Caki2 (cell line): ENCODE measurements at regions not wholly inside any gene's neighbourhood (a gene's known extent, or its start where the extent isn't known, plus 50 kb on each side); places are given as distances from the start of the nearest gene placed in this dataset.
"Not testable (repeated sequence)": the region's sequence is repeated elsewhere in the genome, so short reads cannot be mapped to it uniquely, and the experiment has no call there.

ENCODE experiments used
- DNase-seq: peaks from one replicate; pipeline ENCODE4 v3.0.0-alpha.2; 2015; ENCODE audit warnings: low read depth
- in situ Hi-C: cut with HindIII; loops from 2 replicates; pipeline ENCODE4 v1.10.0; 2016; ENCODE audit warnings: low sequenced_read_pairs, low pct_unique_long_range_greater_than_20kb, mixed read lengths

DNA sequence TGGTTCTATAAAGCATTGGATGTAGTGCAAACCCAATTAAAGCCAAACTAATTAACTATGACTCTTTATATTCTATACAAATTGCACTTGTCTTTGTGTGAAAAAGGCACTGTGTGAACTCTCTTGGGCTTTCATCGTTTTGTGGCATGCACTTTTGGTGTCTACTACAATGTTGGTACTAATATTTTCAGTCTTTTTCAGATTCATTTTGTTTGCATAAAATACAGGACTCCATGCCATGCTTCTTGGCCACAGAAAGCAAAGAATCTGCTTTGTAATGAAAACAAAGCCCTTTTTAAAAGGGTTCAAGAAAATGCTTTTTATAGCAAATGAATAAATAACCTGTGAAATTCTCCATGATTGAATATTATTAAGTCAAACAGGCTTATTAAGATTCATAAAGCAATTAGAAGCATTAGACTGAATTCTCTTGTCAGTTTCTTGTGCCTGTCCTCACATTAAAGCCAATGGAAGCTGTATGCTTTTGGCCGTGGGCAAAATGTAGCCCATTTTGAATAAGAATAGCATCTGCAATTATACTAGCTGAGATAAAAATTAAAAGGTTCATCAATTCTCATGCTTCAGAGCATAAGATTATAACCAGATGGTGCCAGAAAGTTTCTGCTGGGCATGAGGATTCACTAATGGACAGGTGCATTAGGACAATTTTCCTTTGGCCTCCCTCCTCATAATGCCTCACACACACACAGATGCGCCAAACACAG lies 1665.2 kb downstream of the SUCLG1 start:
- in situ Hi-C loops = no loop called here
- DNase-seq = no peak

DNA sequence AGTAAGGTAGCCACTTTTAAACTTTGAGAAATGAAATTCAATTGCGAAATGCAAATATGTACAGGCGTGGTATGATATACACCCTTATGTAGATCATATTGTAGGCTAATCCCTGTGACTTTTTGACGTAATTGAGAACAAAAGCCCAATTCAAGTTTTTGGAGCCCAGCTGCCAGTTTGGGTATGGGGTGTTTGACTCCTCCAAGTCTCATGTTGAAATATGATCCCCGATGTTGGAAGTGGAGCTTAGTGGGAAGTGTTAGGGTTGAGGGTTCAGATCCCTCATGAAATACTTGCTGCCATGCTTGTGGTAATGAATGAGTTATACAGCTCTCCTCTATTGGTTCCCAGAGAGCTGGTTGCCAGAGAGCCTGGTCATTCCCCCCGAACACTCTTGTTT lies 1666.8 kb downstream of the SUCLG1 start:
- in situ Hi-C loops = no loop called here
- DNase-seq = no peak

GRCh38 chr2:82790206-82791021 lies 1668.7 kb downstream of the SUCLG1 start:
- peak; percentile 84 for DNase-seq
- in situ Hi-C loops = no loop called here

GRCh38 chr2:82789851-82790205 lies 1669.3 kb downstream of the SUCLG1 start:
- in situ Hi-C loops = no loop called here
- no peak for DNase-seq

- in situ Hi-C loops = no loop called here
- DNase-seq = no peak
Measured at GRCh38 chr2:82781176-82781915, 1677.7 kb downstream of the SUCLG1 start.

DNA sequence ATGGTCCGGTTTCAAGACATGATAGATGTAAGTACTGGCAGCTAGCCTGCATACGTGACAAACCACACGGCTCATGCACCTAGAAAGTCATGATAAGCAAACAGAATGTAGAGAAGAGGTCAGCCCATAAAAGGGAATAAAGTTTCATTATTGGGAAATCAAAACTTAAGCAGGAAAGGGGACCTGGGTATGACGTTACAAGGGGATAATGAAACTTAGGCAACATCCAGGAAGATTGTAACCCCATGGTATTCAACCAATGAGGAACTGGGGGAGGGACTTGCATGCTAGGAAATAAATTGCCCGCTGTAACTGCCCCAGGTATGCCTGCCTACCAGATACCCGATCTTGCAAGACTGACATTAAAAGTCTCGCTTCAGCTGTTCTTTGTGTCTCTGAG lies 1679.0 kb downstream of the SUCLG1 start:
- no peak for DNase-seq
- in situ Hi-C loops = no loop called here

DNA sequence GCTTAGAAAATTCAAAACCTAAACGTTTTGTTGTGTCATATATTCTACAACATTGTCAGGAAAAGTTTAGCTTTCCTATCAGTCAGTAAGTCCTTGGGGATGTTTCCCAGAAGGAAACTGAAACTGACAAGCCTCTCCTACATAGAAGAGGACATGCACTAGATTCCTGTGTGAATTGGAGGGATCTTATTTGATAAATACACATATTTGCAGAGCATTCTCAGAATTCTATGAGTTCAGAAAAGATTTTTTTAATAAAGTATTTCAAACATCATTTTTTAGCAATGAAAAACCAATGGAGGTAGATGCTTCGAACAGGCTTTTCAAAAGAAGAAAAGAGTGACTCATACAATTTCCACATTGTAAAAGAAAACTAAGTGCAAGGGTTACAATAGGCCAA lies 1706.7 kb downstream of the SUCLG1 start:
- in situ Hi-C loops = no loop called here
- DNase-seq = no peak

DNA sequence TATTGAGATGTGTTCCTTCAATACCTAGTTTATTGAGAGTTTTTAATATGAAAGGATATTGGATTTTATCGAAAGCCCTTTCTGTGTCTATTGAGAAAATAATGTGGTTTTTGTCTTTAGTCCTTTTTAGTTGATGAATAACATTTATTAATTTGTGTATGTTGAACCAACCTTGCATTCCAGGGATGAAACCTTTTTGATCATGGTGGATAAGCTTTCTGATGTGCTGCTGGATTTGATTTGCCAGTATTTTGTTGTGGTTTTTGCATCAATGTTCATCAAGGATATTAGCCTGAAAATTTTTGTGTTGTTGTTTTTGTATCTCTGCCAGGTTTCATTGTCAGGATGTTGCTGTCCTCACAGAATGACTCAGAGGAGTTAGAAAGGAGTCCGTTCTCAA lies 1710.4 kb downstream of the SUCLG1 start:
- no peak for DNase-seq
- in situ Hi-C loops = no loop called here

- in situ Hi-C loops = no loop called here
- DNase-seq = no peak
Measured at GRCh38 chr2:82740527-82740926, 1718.6 kb downstream of the SUCLG1 start.

DNA sequence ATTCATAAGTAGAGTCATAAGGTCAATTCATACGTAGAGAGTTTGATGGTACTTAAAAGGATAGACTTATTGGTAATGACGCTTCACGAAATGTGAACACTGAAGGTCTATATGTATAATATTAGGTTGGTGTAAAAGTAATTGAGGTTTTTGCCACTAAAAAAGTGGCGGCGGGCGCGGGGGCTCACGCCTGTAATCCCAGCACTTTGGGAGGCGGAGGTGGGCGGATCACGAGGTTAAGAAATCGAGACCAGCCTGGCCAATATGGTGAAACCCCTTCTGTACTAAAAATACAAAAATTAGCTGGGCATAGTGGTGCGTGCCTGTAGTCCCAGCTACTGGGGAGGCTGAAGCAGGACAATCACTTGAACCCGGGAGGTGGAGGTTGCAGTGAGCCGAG lies 1721.1 kb downstream of the SUCLG1 start:
- in situ Hi-C loops = not testable (repeated sequence)

DNA sequence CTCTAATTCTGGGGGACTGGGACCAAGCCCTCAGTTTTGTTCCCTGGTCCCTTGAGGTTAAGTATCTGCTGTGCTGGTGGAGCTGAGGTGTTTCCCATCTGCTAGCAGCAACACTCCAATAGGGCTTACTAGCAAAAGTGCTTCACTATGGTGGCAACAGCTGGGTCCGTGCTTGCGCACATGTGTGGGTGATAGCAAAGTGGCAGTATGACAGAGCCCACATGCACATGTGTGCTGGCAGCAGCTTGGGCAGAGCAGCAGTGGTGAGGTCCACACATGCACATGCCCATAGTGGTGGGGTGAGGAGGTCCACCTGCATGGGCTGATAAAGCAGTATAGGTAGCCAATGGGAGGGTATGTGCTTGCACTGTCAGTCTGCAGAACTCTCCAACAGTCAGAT lies 1723.7 kb downstream of the SUCLG1 start:
- in situ Hi-C loops = no loop called here
- DNase-seq = no peak

More for the DNA sequence above, 1721.1 kb downstream of the SUCLG1 start:
- not testable (repeated sequence) for DNase-seq

- in situ Hi-C loops = no loop called here
- no peak for DNase-seq
Measured at GRCh38 chr2:82731824-82732223, 1727.3 kb downstream of the SUCLG1 start.

GRCh38 chr2:82730811-82731210 lies 1728.3 kb downstream of the SUCLG1 start:
- DNase-seq = no peak
- in situ Hi-C loops = no loop called here

GRCh38 chr2:82728090-82728489 lies 1731.0 kb downstream of the SUCLG1 start:
- in situ Hi-C loops = no loop called here
- DNase-seq = no peak

GRCh38 chr2:82708681-82709080 lies 1750.4 kb downstream of the SUCLG1 start:
- DNase-seq = no peak
- in situ Hi-C loops = no loop called here

GRCh38 chr2:82697231-82697630 lies 1761.8 kb downstream of the SUCLG1 start:
- no peak for DNase-seq
- in situ Hi-C loops = no loop called here

DNA sequence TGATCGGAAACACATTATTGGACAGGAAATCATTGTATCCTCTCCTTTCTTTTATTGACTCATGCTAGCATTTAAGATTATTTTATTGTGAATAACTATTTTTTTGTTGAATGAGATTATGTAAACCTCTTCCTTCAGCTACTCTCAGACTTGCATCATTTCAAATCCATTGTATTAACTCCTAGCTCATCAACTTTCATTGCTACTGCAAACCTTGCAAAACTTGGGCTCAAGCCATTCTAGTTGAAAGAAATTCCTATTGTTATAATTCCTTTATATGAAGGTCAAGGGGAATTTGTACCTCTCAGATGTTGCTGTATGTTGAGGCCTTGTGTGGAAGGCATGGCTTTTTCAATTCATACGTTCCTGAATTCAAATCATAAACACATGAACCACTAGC lies 1764.6 kb downstream of the SUCLG1 start:
- DNase-seq = no peak
- in situ Hi-C loops = no loop called here

- no peak for DNase-seq
- in situ Hi-C loops = no loop called here
Measured at GRCh38 chr2:82690757-82691411, 1768.2 kb downstream of the SUCLG1 start.

DNA sequence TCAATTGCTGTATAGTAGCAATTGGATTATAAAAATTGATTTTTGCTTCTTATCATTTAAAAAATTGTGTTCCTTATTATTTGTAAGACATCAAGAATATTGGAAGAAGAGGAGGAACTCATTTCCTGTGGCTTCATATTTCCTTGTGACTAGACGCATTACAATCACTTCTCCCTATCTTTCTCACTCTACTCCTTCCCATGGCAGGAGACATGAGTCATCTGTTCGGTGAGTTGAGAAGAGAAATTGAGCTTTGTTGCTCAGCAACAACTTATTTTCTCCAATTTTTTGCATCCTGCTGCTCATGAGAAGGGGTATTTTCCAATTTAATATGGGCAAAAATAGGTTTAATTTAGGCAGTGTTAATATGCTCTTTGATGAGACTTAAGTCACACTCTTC lies 1783.9 kb downstream of the SUCLG1 start:
- peak; percentile 25 for DNase-seq
- in situ Hi-C loops = no loop called here
